H9 (cell line): ENCODE measurements at regions not wholly inside any gene's neighbourhood (a gene's known extent, or its start where the extent isn't known, plus 50 kb on each side); places are given as distances from the start of the nearest gene placed in this dataset.

Source experiments
- DNase-seq: peaks from one replicate; pipeline ENCODE4 v3.0.0-alpha.2; 2017
- H2AFZ ChIP-seq: one replicate; pipeline ENCODE4 v1.6.1; 2013; ENCODE audit warnings: mild to moderate bottlenecking, low read length, control low read depth, moderate library complexity
- H2AK5ac ChIP-seq: 2 replicates; pipeline ENCODE4 v1.6.1; 2013; ENCODE audit warnings: low read length, control low read depth, mixed read lengths; ENCODE audit not compliant: insufficient read length
- H2BK120ac ChIP-seq: one replicate; pipeline ENCODE4 v1.6.1; 2013; ENCODE audit warnings: low read depth, mild to moderate bottlenecking, low read length, control low read depth, inconsistent platforms; ENCODE audit not compliant: poor library complexity, severe bottlenecking
- H2BK12ac ChIP-seq: 2 replicates; pipeline ENCODE4 v1.6.1; 2013; ENCODE audit warnings: low read length, control low read depth, mixed read lengths, low read depth; ENCODE audit not compliant: insufficient read length
- H2BK15ac ChIP-seq: 2 replicates; pipeline ENCODE4 v1.6.1; 2013; ENCODE audit warnings: low read depth, low read length, control low read depth
- H2BK20ac ChIP-seq: one replicate; pipeline ENCODE4 v1.6.1; 2013; ENCODE audit warnings: low read depth, mild to moderate bottlenecking, low read length, control low read depth, inconsistent platforms; ENCODE audit not compliant: poor library complexity, severe bottlenecking
- H2BK5ac ChIP-seq: 2 replicates; pipeline ENCODE4 v1.6.1; 2013; ENCODE audit warnings: low read length, control low read depth, mixed read lengths; ENCODE audit not compliant: insufficient read length
- H3K14ac ChIP-seq: 2 replicates; pipeline ENCODE4 v1.6.1; 2013; ENCODE audit warnings: low read length, control low read depth; ENCODE audit not compliant: insufficient read depth
- H3K18ac ChIP-seq: 2 replicates; pipeline ENCODE4 v1.6.1; 2013; ENCODE audit warnings: low read depth, mild to moderate bottlenecking, mixed read lengths, low read length, control low read depth; ENCODE audit not compliant: insufficient read length
- H3K23ac ChIP-seq: 2 replicates; pipeline ENCODE4 v1.6.1; 2013; ENCODE audit warnings: low read length, control low read depth, mixed read lengths, low read depth; ENCODE audit not compliant: insufficient read length
- H3K23me2 ChIP-seq: 2 replicates; pipeline ENCODE4 v1.6.1; 2013; ENCODE audit warnings: low read depth, mild to moderate bottlenecking, mixed read lengths, low read length, control low read depth; ENCODE audit not compliant: insufficient read length, poor library complexity, severe bottlenecking
- H3K27ac ChIP-seq: 2 replicates; pipeline ENCODE4 v1.5.1; 2013; ENCODE audit warnings: low read length, control low read depth, mixed read lengths, low read depth; ENCODE audit not compliant: insufficient read length
- H3K27me3 ChIP-seq: 2 replicates; pipeline ENCODE4 v1.6.1; 2013; ENCODE audit warnings: low read length, control low read depth, inconsistent platforms; ENCODE audit not compliant: insufficient read depth
- H3K4ac ChIP-seq: 2 replicates; pipeline ENCODE4 v1.6.1; 2013; ENCODE audit warnings: low read depth, mild to moderate bottlenecking, control low read depth, inconsistent platforms, low read length, moderate library complexity
- H3K4me1 ChIP-seq: 2 replicates; pipeline ENCODE4 v1.6.1; 2013; ENCODE audit warnings: low read length, control low read depth, inconsistent platforms; ENCODE audit not compliant: insufficient read depth
- H3K4me2 ChIP-seq: 2 replicates; pipeline ENCODE4 v1.6.1; 2013; ENCODE audit warnings: low read length, control low read depth, mixed read lengths; ENCODE audit not compliant: insufficient read length, insufficient read depth
- H3K56ac ChIP-seq: 2 replicates; pipeline ENCODE4 v1.6.1; 2013; ENCODE audit warnings: low read depth, mild to moderate bottlenecking, mixed read lengths, low read length, control low read depth; ENCODE audit not compliant: insufficient read length
- H3K79me1 ChIP-seq: 2 replicates; pipeline ENCODE4 v1.6.1; 2013; ENCODE audit warnings: low read depth, mild to moderate bottlenecking, moderate library complexity, low read length, control low read depth, inconsistent platforms; ENCODE audit not compliant: insufficient read depth, poor library complexity, severe bottlenecking
- H3K79me2 ChIP-seq: 2 replicates; pipeline ENCODE4 v1.6.1; 2013; ENCODE audit warnings: low read length, control low read depth, inconsistent platforms; ENCODE audit not compliant: insufficient read depth
- H3K9ac ChIP-seq: 2 replicates; pipeline ENCODE4 v1.6.1; 2013; ENCODE audit warnings: low read length, control low read depth, mixed read lengths; ENCODE audit not compliant: insufficient read length; ENCODE audit errors: extremely low read depth
- H3K9me3 ChIP-seq: one replicate; pipeline ENCODE4 v1.6.1; 2013; ENCODE audit warnings: low read depth, low read length, inconsistent platforms; ENCODE audit not compliant: control insufficient read depth
- H3T11ph ChIP-seq: one replicate; pipeline ENCODE4 v1.6.1; 2013; ENCODE audit warnings: mild to moderate bottlenecking, low read length, control low read depth, inconsistent platforms
- H4K20me1 ChIP-seq: one replicate; pipeline ENCODE4 v1.6.1; 2013; ENCODE audit not compliant: control insufficient read depth, insufficient read length, insufficient read depth
- H4K5ac ChIP-seq: 2 replicates; pipeline ENCODE4 v1.6.1; 2013; ENCODE audit warnings: low read depth, mild to moderate bottlenecking, mixed read lengths, low read length, control low read depth; ENCODE audit not compliant: insufficient read length
- H4K8ac ChIP-seq: replicated peaks from 2 replicates; pipeline ENCODE4 v1.6.1; 2013; ENCODE audit warnings: low read length, control low read depth, mixed read lengths, low read depth; ENCODE audit not compliant: insufficient read length
- H4K91ac ChIP-seq: 2 replicates; pipeline ENCODE4 v1.6.1; 2013; ENCODE audit warnings: low read depth, mild to moderate bottlenecking, moderate library complexity, mixed read lengths, low read length, control low read depth; ENCODE audit not compliant: insufficient read length
- H3K27ac Mint-ChIP-seq, 3 experiments: 2 replicates in 2 of 3; 3 replicates in 1 of 3; pipeline ENCODE4 v1.8.0; 2020 to 2021; ENCODE audit warnings: mixed read lengths in 3 of 3, mild to moderate bottlenecking in 1 of 3, moderate library complexity in 1 of 3
- H3K27me3 Mint-ChIP-seq: 2 replicates; pipeline ENCODE4 v1.8.0; 2021; ENCODE audit warnings: low read depth, mild to moderate bottlenecking, moderate library complexity, mixed read lengths
- H3K36me3 Mint-ChIP-seq, 3 experiments: 2 replicates in 2 of 3; 3 replicates in 1 of 3; pipeline ENCODE4 v1.8.0; 2020 to 2021; ENCODE audit warnings: low read depth in 3 of 3, mixed read lengths in 3 of 3; ENCODE audit not compliant: insufficient read depth in 1 of 3
- H3K4me1 Mint-ChIP-seq, 2 experiments: 2 replicates each; pipeline ENCODE4 v1.8.0; 2020; ENCODE audit warnings: mixed read lengths in 2 of 2
- H3K4me3 Mint-ChIP-seq, 2 experiments: 2 replicates in 1 of 2; 3 replicates in 1 of 2; pipeline ENCODE4 v1.8.0; 2020 to 2021; ENCODE audit warnings: mild to moderate bottlenecking in 2 of 2, mixed read lengths in 2 of 2, moderate library complexity in 1 of 2
- H3K9me3 Mint-ChIP-seq, 2 experiments: 2 replicates in 1 of 2; 3 replicates in 1 of 2; pipeline ENCODE4 v1.8.0; 2020; ENCODE audit warnings: mild to moderate bottlenecking in 2 of 2, mixed read lengths in 2 of 2, moderate library complexity in 1 of 2
- WGBS: extraction: QIAGEN DNeasy Blood & Tissue Kit; methylation state at CpG from one replicate; pipeline ENCODE4 v1.1.7; 2013; ENCODE audit warnings: missing lambda C conversion rate, low lambda C conversion rate, mixed read lengths; ENCODE audit not compliant: insufficient read length; ENCODE audit errors: extremely low coverage; 5-methylcytosine and 5-hydroxymethylcytosine counted together
- TF ChIP-seq, protein P1 (sequence below): fragments of 200-600 bp; sonication (generic); conservative IDR thresholded peaks from 3 replicates; pipeline ENCODE4 v1.8.0; 2021; ENCODE audit warnings: antibody characterized with exemption, mild to moderate bottlenecking

DNA sequence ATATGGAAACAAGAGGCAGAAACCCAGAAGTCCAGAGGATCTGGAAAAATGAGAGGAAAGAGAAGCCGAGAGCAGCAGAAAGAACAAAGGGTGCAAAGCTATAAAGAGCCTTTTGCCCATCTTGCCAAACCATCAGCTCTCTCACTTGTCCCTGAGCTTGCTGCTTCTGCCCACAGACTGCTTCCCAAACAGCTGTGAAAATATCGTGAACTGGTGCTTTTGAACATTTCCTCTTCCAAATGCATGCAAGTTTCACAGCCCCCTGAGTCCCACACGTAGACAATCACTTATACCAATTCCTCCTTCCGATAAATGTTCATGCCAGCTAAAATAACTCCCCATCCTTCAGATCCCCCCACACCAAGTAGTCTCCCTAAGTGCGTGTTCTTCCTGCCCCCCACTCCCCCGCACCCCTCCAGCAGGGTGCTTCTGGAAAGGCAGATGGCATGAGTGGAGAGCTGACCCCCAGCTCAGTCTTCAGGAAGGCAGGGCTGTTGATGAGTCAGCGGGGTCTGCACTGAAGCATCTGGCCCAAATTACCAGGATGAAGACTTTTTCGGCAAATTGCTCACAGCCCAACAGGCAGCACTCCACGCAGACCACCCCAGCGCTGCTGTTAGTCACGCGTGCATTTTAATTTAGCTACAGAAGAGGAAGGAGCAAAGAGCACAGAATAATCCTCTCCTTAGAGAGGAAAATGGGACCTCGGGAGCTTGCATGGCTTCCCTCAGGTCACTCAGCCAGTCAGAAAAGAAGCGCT lies 76.1 kb upstream of the KCNMA1 start:
- Histone ChIP-seq H2BK20ac (no peak overlapping the region), H3K4me2 (no peak overlapping the region), H3K79me1 (no peaks in the 10 kb centered on the region), H3K4me1 (peaks cover 12% of the 10 kb centered on the region; the same call in 1 of the 2 replicates), H2BK5ac (no peak overlapping the region), H2BK12ac (no peak overlapping the region), H2BK120ac (no peak overlapping the region), H3T11ph (no peak overlapping the region), H3K27ac (no peak overlapping the region), H4K91ac (no peak overlapping the region), H4K20me1 (no peaks in the 10 kb centered on the region), H3K56ac (no peak overlapping the region), H4K5ac (no peak overlapping the region), H3K27me3 (no peaks in the 10 kb centered on the region; the same call in 1 of the 2 replicates), H2AFZ (no peak overlapping the region), H3K4ac (no peak overlapping the region), H3K23me2 (peaks cover 8% of the 10 kb centered on the region), H3K9ac (no peak overlapping the region), H2BK15ac (no peak overlapping the region), H2AK5ac (no peak overlapping the region), H3K9me3 (no peaks in the 10 kb centered on the region), H3K23ac (no peak overlapping the region), H3K79me2 (no peaks in the 10 kb centered on the region), H4K8ac (no peak overlapping the region), H3K14ac (no peak overlapping the region), H3K18ac (no peak overlapping the region)
- Mint-ChIP-seq H3K4me1 (peaks cover 58 to 59% of the 10 kb centered on the region in 2 experiments), H3K4me3 (no peak overlapping the region), H3K27ac (peak overlapping the region in 1 of 3 experiments; percentile 48; a peak in 2 of 7 replicates), H3K9me3 (no peaks in the 10 kb centered on the region; a peak in 1 of 5 replicates), H3K36me3 (no peaks in the 10 kb centered on the region), H3K27me3 (peaks cover 37% of the 10 kb centered on the region)
- WGBS, result no CpG with 5 or more reads among the region's 14 CpGs
- TF ChIP-seq, protein P1, sequence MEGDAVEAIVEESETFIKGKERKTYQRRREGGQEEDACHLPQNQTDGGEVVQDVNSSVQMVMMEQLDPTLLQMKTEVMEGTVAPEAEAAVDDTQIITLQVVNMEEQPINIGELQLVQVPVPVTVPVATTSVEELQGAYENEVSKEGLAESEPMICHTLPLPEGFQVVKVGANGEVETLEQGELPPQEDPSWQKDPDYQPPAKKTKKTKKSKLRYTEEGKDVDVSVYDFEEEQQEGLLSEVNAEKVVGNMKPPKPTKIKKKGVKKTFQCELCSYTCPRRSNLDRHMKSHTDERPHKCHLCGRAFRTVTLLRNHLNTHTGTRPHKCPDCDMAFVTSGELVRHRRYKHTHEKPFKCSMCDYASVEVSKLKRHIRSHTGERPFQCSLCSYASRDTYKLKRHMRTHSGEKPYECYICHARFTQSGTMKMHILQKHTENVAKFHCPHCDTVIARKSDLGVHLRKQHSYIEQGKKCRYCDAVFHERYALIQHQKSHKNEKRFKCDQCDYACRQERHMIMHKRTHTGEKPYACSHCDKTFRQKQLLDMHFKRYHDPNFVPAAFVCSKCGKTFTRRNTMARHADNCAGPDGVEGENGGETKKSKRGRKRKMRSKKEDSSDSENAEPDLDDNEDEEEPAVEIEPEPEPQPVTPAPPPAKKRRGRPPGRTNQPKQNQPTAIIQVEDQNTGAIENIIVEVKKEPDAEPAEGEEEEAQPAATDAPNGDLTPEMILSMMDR, result no peak
- DNase-seq, result no peak
